ENCODE measurements at regions not wholly inside any gene's neighbourhood (a gene's known extent, or its start where the extent isn't known, plus 50 kb on each side); places are given as distances from the start of the nearest gene placed in this dataset.
A peak's percentile ranks its signal among the peaks of the same experiment; 100 is the strongest.

GRCh38 chr13:21297914-21298831, 121.7 kb downstream of the MRPL57 start (continued):
- TF ChIP-seq, protein P1, sequence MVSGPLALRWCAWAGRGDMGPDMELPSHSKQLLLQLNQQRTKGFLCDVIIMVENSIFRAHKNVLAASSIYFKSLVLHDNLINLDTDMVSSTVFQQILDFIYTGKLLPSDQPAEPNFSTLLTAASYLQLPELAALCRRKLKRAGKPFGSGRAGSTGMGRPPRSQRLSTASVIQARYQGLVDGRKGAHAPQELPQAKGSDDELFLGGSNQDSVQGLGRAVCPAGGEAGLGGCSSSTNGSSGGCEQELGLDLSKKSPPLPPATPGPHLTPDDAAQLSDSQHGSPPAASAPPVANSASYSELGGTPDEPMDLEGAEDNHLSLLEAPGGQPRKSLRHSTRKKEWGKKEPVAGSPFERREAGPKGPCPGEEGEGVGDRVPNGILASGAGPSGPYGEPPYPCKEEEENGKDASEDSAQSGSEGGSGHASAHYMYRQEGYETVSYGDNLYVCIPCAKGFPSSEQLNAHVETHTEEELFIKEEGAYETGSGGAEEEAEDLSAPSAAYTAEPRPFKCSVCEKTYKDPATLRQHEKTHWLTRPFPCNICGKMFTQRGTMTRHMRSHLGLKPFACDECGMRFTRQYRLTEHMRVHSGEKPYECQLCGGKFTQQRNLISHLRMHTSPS (CRISPR knock-in tag; IDR thresholded peaks at IDR 0.05; ENCODE audit: low read depth), result no peak
- no peak for TF ChIP-seq LCORL (IDR thresholded peaks at IDR 0.05)
- no peak; the same call in 1 of the 2 replicates for TF ChIP-seq LCORL (CRISPR knock-in tag; IDR thresholded peaks at IDR 0.05)
- no peak for TF ChIP-seq ZNF441 (CRISPR knock-in tag; IDR thresholded peaks at IDR 0.05; ENCODE audit: borderline replicate concordance)
- TF ChIP-seq MLLT10 (CRISPR knock-in tag; IDR thresholded peaks at IDR 0.05), result no peak
- TF ChIP-seq THAP11 (CRISPR knock-in tag; IDR thresholded peaks at IDR 0.05), result peak; percentile 94
- TF ChIP-seq ZNF484 (CRISPR knock-in tag; IDR thresholded peaks at IDR 0.05; ENCODE audit: borderline replicate concordance, low read depth), result no peak
- TF ChIP-seq MED8 (CRISPR knock-in tag; IDR thresholded peaks at IDR 0.05; ENCODE audit: insufficient replicate concordance), result peak; percentile 35
- TF ChIP-seq NR2C2 (CRISPR knock-in tag; IDR thresholded peaks at IDR 0.05; ENCODE audit: borderline replicate concordance), result peak; percentile 76
- no peak for TF ChIP-seq ZSCAN12 (CRISPR knock-in tag; IDR thresholded peaks at IDR 0.05)
- TF ChIP-seq ZNF496 (CRISPR knock-in tag; IDR thresholded peaks at IDR 0.05; ENCODE audit: insufficient replicate concordance), result no peak
- no peak; the same call in 1 of the 2 replicates for TF ChIP-seq ZNF598 (CRISPR knock-in tag; IDR thresholded peaks at IDR 0.05; ENCODE audit: borderline replicate concordance)
- TF ChIP-seq ZNF687 (CRISPR knock-in tag; IDR thresholded peaks at IDR 0.05), result peak; percentile 78
- TF ChIP-seq ZNF10 (CRISPR knock-in tag; IDR thresholded peaks at IDR 0.05; ENCODE audit: borderline replicate concordance, low read depth), result no peak
- no peak; the same call in 1 of the 2 replicates for TF ChIP-seq HBP1 (CRISPR knock-in tag; IDR thresholded peaks at IDR 0.05; ENCODE audit: low read depth)
- TF ChIP-seq ARHGAP35 (CRISPR knock-in tag; IDR thresholded peaks at IDR 0.05; ENCODE audit: borderline replicate concordance), result 0 out of 2 replicates have a peak, but pooled peaks have one; percentile 50
- TF ChIP-seq, protein P2, sequence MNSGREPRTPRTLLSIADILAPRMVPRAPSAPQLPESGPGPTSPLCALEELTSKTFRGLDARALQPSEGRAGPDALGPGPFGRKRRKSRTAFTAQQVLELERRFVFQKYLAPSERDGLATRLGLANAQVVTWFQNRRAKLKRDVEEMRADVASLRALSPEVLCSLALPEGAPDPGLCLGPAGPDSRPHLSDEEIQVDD (CRISPR knock-in tag; IDR thresholded peaks at IDR 0.05; ENCODE audit: borderline replicate concordance), result no peak
- TF ChIP-seq ZNF670 (CRISPR knock-in tag; IDR thresholded peaks at IDR 0.05; ENCODE audit: borderline replicate concordance), result no peak
- TF ChIP-seq EEA1 (CRISPR knock-in tag; IDR thresholded peaks at IDR 0.05; ENCODE audit: borderline replicate concordance), result no peak
- TF ChIP-seq ZNF83 (CRISPR knock-in tag; IDR thresholded peaks at IDR 0.05; ENCODE audit: borderline replicate concordance), result peak; percentile 44; the same call in 1 of the 2 replicates
- no peak for TF ChIP-seq ZNF879 (CRISPR knock-in tag; IDR thresholded peaks at IDR 0.05)
